ENCODE measurements at regions not wholly inside any gene's neighbourhood (a gene's known extent, or its start where the extent isn't known, plus 50 kb on each side); places are given as distances from the start of the nearest gene placed in this dataset.

GRCh38 chr16:50980666-50981065 is 170.4 kb downstream of the SALL1 start:
- Histone ChIP-seq H3K36me3 (ENCODE audit: control insufficient read depth, insufficient read depth, low read length) (no peaks in the 10 kb centered on the region), H3K4me1 (ENCODE audit: control insufficient read depth, insufficient read depth, low read length, poor library complexity, severe bottlenecking) (no peaks in the 10 kb centered on the region), H3K9me3 (ENCODE audit: control insufficient read depth in 2 of 2, low read length in 2 of 2) (peaks cover 0 to 2% of the 10 kb centered on the region in 2 experiments), H3K4me3 (ENCODE audit: low read depth, low read length) (no peak overlapping the region), H3K27ac (ENCODE audit: insufficient read depth, low read length, poor library complexity, severe bottlenecking) (no peak overlapping the region), H3K27me3 (ENCODE audit: control insufficient read depth, insufficient read depth, low read length) (peaks cover 3% of the 10 kb centered on the region)
- ATAC-seq (ENCODE audit: low read depth in 2 of 2) (no peak), DNase-seq (no peak)
- Mint-ChIP-seq H3K4me3 (no peak overlapping the region), H3K36me3 (no peaks in the 10 kb centered on the region), H3K27ac (no peak overlapping the region), H3K27me3 (peaks cover 4% of the 10 kb centered on the region), H3K9me3 (peaks cover 0 to 7% (median 0%) of the 10 kb centered on the region in 7 donors), H3K4me1 (no peaks in the 10 kb centered on the region)

- Histone ChIP-seq H3K27ac (ENCODE audit: insufficient read depth, low read length, poor library complexity, severe bottlenecking) (no peak overlapping the region), H3K9me3 (ENCODE audit: control insufficient read depth in 2 of 2, low read length in 2 of 2) (peaks cover 0 to 2% of the 10 kb centered on the region in 2 experiments), H3K4me1 (ENCODE audit: control insufficient read depth, insufficient read depth, low read length, poor library complexity, severe bottlenecking) (no peaks in the 10 kb centered on the region), H3K27me3 (ENCODE audit: control insufficient read depth, insufficient read depth, low read length) (peaks cover 3% of the 10 kb centered on the region), H3K36me3 (ENCODE audit: control insufficient read depth, insufficient read depth, low read length) (no peaks in the 10 kb centered on the region), H3K4me3 (ENCODE audit: low read depth, low read length) (no peak overlapping the region)
- no peak for ATAC-seq (ENCODE audit: low read depth in 2 of 2)
- Mint-ChIP-seq H3K36me3 (no peaks in the 10 kb centered on the region), H3K9me3 (peaks cover 0 to 7% (median 0%) of the 10 kb centered on the region in 7 donors), H3K4me1 (no peaks in the 10 kb centered on the region), H3K27me3 (peaks cover 4% of the 10 kb centered on the region), H3K27ac (no peak overlapping the region), H3K4me3 (no peak overlapping the region)
- DNase-seq: no peak
Observed at GRCh38 chr16:50979806-50980620, 171.1 kb downstream of the SALL1 start.

- Histone ChIP-seq H3K4me1 (ENCODE audit: control insufficient read depth, insufficient read depth, low read length, poor library complexity, severe bottlenecking) (no peaks in the 10 kb centered on the region), H3K27ac (ENCODE audit: insufficient read depth, low read length, poor library complexity, severe bottlenecking) (no peak overlapping the region), H3K9me3 (ENCODE audit: control insufficient read depth in 2 of 2, low read length in 2 of 2) (no peaks in the 10 kb centered on the region), H3K36me3 (ENCODE audit: control insufficient read depth, insufficient read depth, low read length) (no peaks in the 10 kb centered on the region), H3K27me3 (ENCODE audit: control insufficient read depth, insufficient read depth, low read length) (peaks cover 3% of the 10 kb centered on the region), H3K4me3 (ENCODE audit: low read depth, low read length) (no peak overlapping the region)
- ATAC-seq (ENCODE audit: low read depth in 2 of 2) (no peak), DNase-seq (no peak)
- H3K9me3 Mint-ChIP-seq: peaks cover 0 to 2% (median 0%) of the 10 kb centered on the region in 7 donors
- H3K4me1 Mint-ChIP-seq: no peaks in the 10 kb centered on the region
- peaks cover 2% of the 10 kb centered on the region for H3K27me3 Mint-ChIP-seq
- no peak overlapping the region for H3K27ac Mint-ChIP-seq
- H3K4me3 Mint-ChIP-seq: no peak overlapping the region
- H3K36me3 Mint-ChIP-seq: no peaks in the 10 kb centered on the region
Observed at GRCh38 chr16:50977138-50977537, 173.9 kb downstream of the SALL1 start.

- Mint-ChIP-seq H3K4me3 (no peak overlapping the region), H3K27ac (no peak overlapping the region), H3K36me3 (no peaks in the 10 kb centered on the region), H3K9me3 (peaks cover 0 to 4% (median 0%) of the 10 kb centered on the region in 7 donors), H3K4me1 (no peaks in the 10 kb centered on the region), H3K27me3 (no peaks in the 10 kb centered on the region)
- no peak overlapping the region for H3K27ac ChIP-seq (ENCODE audit: insufficient read depth, low read length, poor library complexity, severe bottlenecking)
- no peaks in the 10 kb centered on the region for H3K27me3 ChIP-seq (ENCODE audit: control insufficient read depth, insufficient read depth, low read length)
- ATAC-seq (ENCODE audit: low read depth in 2 of 2) (no peak), DNase-seq (no peak)
- H3K9me3 ChIP-seq (ENCODE audit: control insufficient read depth in 2 of 2, low read length in 2 of 2): no peaks in the 10 kb centered on the region
- no peaks in the 10 kb centered on the region for H3K36me3 ChIP-seq (ENCODE audit: control insufficient read depth, insufficient read depth, low read length)
- no peak overlapping the region for H3K4me3 ChIP-seq (ENCODE audit: low read depth, low read length)
- no peaks in the 10 kb centered on the region for H3K4me1 ChIP-seq (ENCODE audit: control insufficient read depth, insufficient read depth, low read length, poor library complexity, severe bottlenecking)
Observed at GRCh38 chr16:50974438-50975036, 176.5 kb downstream of the SALL1 start.

GRCh38 chr16:50972876-50973275 is 178.2 kb downstream of the SALL1 start:
- DNase-seq (no peak), ATAC-seq (ENCODE audit: low read depth in 2 of 2) (no peak)
- Histone ChIP-seq H3K4me3 (ENCODE audit: low read depth, low read length) (no peak overlapping the region), H3K27me3 (ENCODE audit: control insufficient read depth, insufficient read depth, low read length) (no peaks in the 10 kb centered on the region), H3K9me3 (ENCODE audit: control insufficient read depth in 2 of 2, low read length in 2 of 2) (no peaks in the 10 kb centered on the region), H3K27ac (ENCODE audit: insufficient read depth, low read length, poor library complexity, severe bottlenecking) (no peak overlapping the region), H3K36me3 (ENCODE audit: control insufficient read depth, insufficient read depth, low read length) (no peaks in the 10 kb centered on the region), H3K4me1 (ENCODE audit: control insufficient read depth, insufficient read depth, low read length, poor library complexity, severe bottlenecking) (no peaks in the 10 kb centered on the region)
- Mint-ChIP-seq H3K36me3 (no peaks in the 10 kb centered on the region), H3K27me3 (no peaks in the 10 kb centered on the region), H3K9me3 (peaks cover 0 to 4% (median 0%) of the 10 kb centered on the region in 7 donors), H3K4me1 (no peaks in the 10 kb centered on the region), H3K27ac (no peak overlapping the region), H3K4me3 (no peak overlapping the region)

- peaks cover 0 to 4% (median 0%) of the 10 kb centered on the region in 7 donors for H3K9me3 Mint-ChIP-seq
- no peak overlapping the region for H3K4me3 Mint-ChIP-seq
- no peak overlapping the region for H3K27ac Mint-ChIP-seq
- no peaks in the 10 kb centered on the region for H3K4me1 Mint-ChIP-seq
- H3K27me3 ChIP-seq (ENCODE audit: control insufficient read depth, insufficient read depth, low read length): no peaks in the 10 kb centered on the region
- H3K9me3 ChIP-seq (ENCODE audit: control insufficient read depth in 2 of 2, low read length in 2 of 2): no peaks in the 10 kb centered on the region
- no peak for ATAC-seq (ENCODE audit: low read depth in 2 of 2)
- no peaks in the 10 kb centered on the region for H3K36me3 ChIP-seq (ENCODE audit: control insufficient read depth, insufficient read depth, low read length)
- no peaks in the 10 kb centered on the region for H3K36me3 Mint-ChIP-seq
- no peak for DNase-seq
- no peaks in the 10 kb centered on the region for H3K4me1 ChIP-seq (ENCODE audit: control insufficient read depth, insufficient read depth, low read length, poor library complexity, severe bottlenecking)
- no peak overlapping the region for H3K4me3 ChIP-seq (ENCODE audit: low read depth, low read length)
- no peak overlapping the region for H3K27ac ChIP-seq (ENCODE audit: insufficient read depth, low read length, poor library complexity, severe bottlenecking)
- H3K27me3 Mint-ChIP-seq: peaks cover 5% of the 10 kb centered on the region
Observed at GRCh38 chr16:50970281-50970680, 180.8 kb downstream of the SALL1 start.

GRCh38 chr16:50967827-50968612 is 183.1 kb downstream of the SALL1 start:
- H3K27ac ChIP-seq (ENCODE audit: insufficient read depth, low read length, poor library complexity, severe bottlenecking): no peak overlapping the region
- H3K4me3 Mint-ChIP-seq: no peak overlapping the region
- H3K27me3 Mint-ChIP-seq: peaks cover 19% of the 10 kb centered on the region
- H3K4me1 Mint-ChIP-seq: no peaks in the 10 kb centered on the region
- H3K27ac Mint-ChIP-seq: no peak overlapping the region
- H3K4me3 ChIP-seq (ENCODE audit: low read depth, low read length): no peak overlapping the region
- no peaks in the 10 kb centered on the region for H3K9me3 ChIP-seq (ENCODE audit: control insufficient read depth in 2 of 2, low read length in 2 of 2)
- H3K9me3 Mint-ChIP-seq: peaks cover 0 to 4% (median 0%) of the 10 kb centered on the region in 7 donors
- H3K36me3 ChIP-seq (ENCODE audit: control insufficient read depth, insufficient read depth, low read length): no peaks in the 10 kb centered on the region
- H3K27me3 ChIP-seq (ENCODE audit: control insufficient read depth, insufficient read depth, low read length): peaks cover 4% of the 10 kb centered on the region
- DNase-seq (no peak), ATAC-seq (ENCODE audit: low read depth in 2 of 2) (no peak)
- no peaks in the 10 kb centered on the region for H3K36me3 Mint-ChIP-seq
- no peaks in the 10 kb centered on the region for H3K4me1 ChIP-seq (ENCODE audit: control insufficient read depth, insufficient read depth, low read length, poor library complexity, severe bottlenecking)

Data from CD4-positive, CD25-positive, alpha-beta regulatory T cell (primary cell).